Stimulated activated CD4-positive, alpha-beta T cell treated with anti-CD3 and anti-CD28 coated beads, Interleukin-2, amount 100 ng/mL, for 4 hours (primary cell): ENCODE measurements at regions not wholly inside any gene's neighbourhood (a gene's known extent, or its start where the extent isn't known, plus 50 kb on each side); places are given as distances from the start of the nearest gene placed in this dataset.

Experiments
- DNase-seq: peaks from one replicate; pipeline ENCODE4 v3.0.0-alpha.2; 2020; ENCODE audit warnings: low read depth

GRCh38 chr18:71727909-71728308 is 816.2 kb downstream of the CBLN2 start:
- no peak for DNase-seq

GRCh38 chr18:71725256-71725655 is 818.9 kb downstream of the CBLN2 start:
- DNase-seq = no peak

- no peak for DNase-seq
These were observed 836.1 kb downstream of the CBLN2 start for GRCh38 chr18:71707985-71708500.

- DNase-seq = no peak
These were observed 836.7 kb downstream of the CBLN2 start for GRCh38 chr18:71707400-71707799.

GRCh38 chr18:71689416-71690160 is 854.6 kb downstream of the CBLN2 start:
- DNase-seq = no peak

GRCh38 chr18:71682591-71682990 is 861.6 kb downstream of the CBLN2 start:
- no peak for DNase-seq

GRCh38 chr18:71678144-71678543 is 866.0 kb downstream of the CBLN2 start:
- DNase-seq = no peak

GRCh38 chr18:71673954-71674353 is 870.2 kb downstream of the CBLN2 start:
- DNase-seq = no peak

GRCh38 chr18:71673498-71673897 is 870.6 kb downstream of the CBLN2 start:
- DNase-seq = no peak

- no peak for DNase-seq
These were observed 877.7 kb downstream of the CBLN2 start for GRCh38 chr18:71666481-71666880.

GRCh38 chr18:71665131-71665530 is 879.0 kb downstream of the CBLN2 start:
- no peak for DNase-seq

GRCh38 chr18:71643822-71644221 is 900.3 kb downstream of the CBLN2 start:
- DNase-seq = no peak

GRCh38 chr18:71630696-71631095 is 913.4 kb downstream of the CBLN2 start:
- no peak for DNase-seq

GRCh38 chr18:71625556-71626090 is 918.5 kb downstream of the CBLN2 start:
- DNase-seq = no peak

- DNase-seq = no peak
These were observed 945.8 kb downstream of the CBLN2 start for GRCh38 chr18:71598374-71598773.

- no peak for DNase-seq
These were observed 946.9 kb downstream of the CBLN2 start for GRCh38 chr18:71597219-71597618.

GRCh38 chr18:71583252-71583651 is 960.9 kb downstream of the CBLN2 start:
- DNase-seq = no peak

GRCh38 chr18:71554686-71555085 is 989.5 kb downstream of the CBLN2 start:
- DNase-seq = no peak

- DNase-seq = no peak
These were observed 1002.5 kb downstream of the CBLN2 start for GRCh38 chr18:71541643-71542042.

GRCh38 chr18:71529703-71530303 is 1014.3 kb downstream of the CBLN2 start:
- no peak for DNase-seq

GRCh38 chr18:71523483-71524435 is 1020.4 kb downstream of the CBLN2 start:
- DNase-seq = no peak

- no peak for DNase-seq
These were observed 1038.6 kb downstream of the CBLN2 start for GRCh38 chr18:71505526-71505925.
